DOHH2 (cell line): ENCODE measurements at regions not wholly inside any gene's neighbourhood (a gene's known extent, or its start where the extent isn't known, plus 50 kb on each side); places are given as distances from the start of the nearest gene placed in this dataset.

Experiments
- H3F3A ChIP-seq: fragments of 200-600 bp; sonication (generic), shearing (Covaris generic); 2 replicates; pipeline ENCODE4 v1.6.0; 2016; ENCODE audit warnings: antibody characterized with exemption, mild to moderate bottlenecking; ENCODE audit not compliant: control insufficient read depth, insufficient read depth
- H3K27ac ChIP-seq: fragments of 200-600 bp; sonication (generic); 2 replicates; pipeline ENCODE4 v1.5.1; 2014; ENCODE audit warnings: low read depth, mild to moderate bottlenecking, low read length, moderate library complexity
- H3K27me3 ChIP-seq: fragments of 200-600 bp; sonication (generic); 2 replicates; pipeline ENCODE4 v1.6.1; 2014; ENCODE audit warnings: mild to moderate bottlenecking, low read length, mixed read lengths; ENCODE audit not compliant: control insufficient read depth
- H3K36me3 ChIP-seq: fragments of 200-600 bp; sonication (generic); 2 replicates; pipeline ENCODE4 v1.6.1; 2014; ENCODE audit warnings: mild to moderate bottlenecking, low read length, moderate library complexity, mixed read lengths; ENCODE audit not compliant: control insufficient read depth
- H3K4me1 ChIP-seq: fragments of 200-600 bp; sonication (generic); 2 replicates; pipeline ENCODE4 v1.6.1; 2014; ENCODE audit warnings: mild to moderate bottlenecking, low read length, mixed read lengths; ENCODE audit not compliant: control insufficient read depth
- H3K4me2 ChIP-seq: fragments of 200-600 bp; sonication (generic); 2 replicates; pipeline ENCODE4 v1.6.0; 2014; ENCODE audit warnings: mild to moderate bottlenecking, low read length, moderate library complexity
- H3K4me3 ChIP-seq: fragments of 200-600 bp; sonication (generic); 2 replicates; pipeline ENCODE4 v1.5.1; 2014; ENCODE audit warnings: mild to moderate bottlenecking, low read length, mixed read lengths
- H3K79me2 ChIP-seq: fragments of 200-600 bp; sonication (generic); 2 replicates; pipeline ENCODE4 v1.6.1; 2014; ENCODE audit warnings: mild to moderate bottlenecking, low read length, mixed read lengths; ENCODE audit not compliant: control insufficient read depth
- H3K9me2 ChIP-seq: fragments of 200-600 bp; sonication (generic); replicated peaks from 2 replicates; pipeline ENCODE4 v1.6.1; 2014; ENCODE audit warnings: mild to moderate bottlenecking, low read length, mixed read lengths; ENCODE audit not compliant: control insufficient read depth
- H3K9me3 ChIP-seq: fragments of 200-600 bp; sonication (generic); 2 replicates; pipeline ENCODE4 v1.6.1; 2014; ENCODE audit warnings: antibody characterized with exemption, low read length, mixed read lengths; ENCODE audit not compliant: control insufficient read depth, insufficient read depth
- H4K20me1 ChIP-seq: fragments of 200-600 bp; sonication (generic); 2 replicates; pipeline ENCODE4 v1.6.0; 2014; ENCODE audit warnings: low read depth, mild to moderate bottlenecking, antibody characterized with exemption, low read length, moderate library complexity; ENCODE audit not compliant: control insufficient read depth, insufficient read depth
- EZH2phosphoT487 ChIP-seq: fragments of 200-600 bp; sonication (generic); IDR thresholded peaks from 2 replicates; pipeline ENCODE4 v1.6.1; 2017; ENCODE audit warnings: borderline replicate concordance, mild to moderate bottlenecking, antibody characterized with exemption, low read length, moderate library complexity, mixed read lengths
- TF ChIP-seq, protein P1 (sequence below): fragments of 200-600 bp; sonication (generic); IDR thresholded peaks from one replicate; pipeline ENCODE4 v1.5.1; 2014; ENCODE audit warnings: antibody characterized with exemption, mild to moderate bottlenecking, low read depth, low read length; ENCODE audit not compliant: poor library complexity, severe bottlenecking

DNA sequence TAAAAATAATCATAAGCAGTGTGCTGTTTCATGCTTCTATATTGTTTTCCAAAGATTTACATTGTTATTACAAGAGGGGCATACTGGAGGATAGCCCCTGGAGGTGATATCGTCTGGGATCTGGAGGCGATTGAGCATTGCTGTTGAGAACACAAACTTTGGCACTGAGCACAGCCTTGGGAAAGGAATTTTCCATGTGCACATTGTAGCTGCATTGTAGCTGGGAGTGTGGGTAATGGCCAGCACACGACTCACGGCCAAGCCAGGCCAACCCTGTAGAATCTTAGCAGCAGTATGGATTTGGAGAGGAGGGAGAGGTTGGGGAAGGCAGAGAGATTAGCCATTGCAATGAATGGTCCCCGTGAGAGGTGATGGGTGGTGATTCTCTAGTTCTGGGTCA, 121.9 kb downstream of the SMIM20 start:
- H3K9me2 ChIP-seq: no peaks in the 10 kb centered on the region
- H3K27ac ChIP-seq: no peak overlapping the region
- H3K9me3 ChIP-seq: no peaks in the 10 kb centered on the region
- no peaks in the 10 kb centered on the region for H4K20me1 ChIP-seq
- no peaks in the 10 kb centered on the region for H3K79me2 ChIP-seq
- no peak overlapping the region for H3K4me3 ChIP-seq
- peaks cover 9% of the 10 kb centered on the region; the same call in 1 of the 2 replicates for H3K27me3 ChIP-seq
- H3K36me3 ChIP-seq: no peaks in the 10 kb centered on the region
- no peak overlapping the region for H3K4me2 ChIP-seq
- TF ChIP-seq, protein P1, sequence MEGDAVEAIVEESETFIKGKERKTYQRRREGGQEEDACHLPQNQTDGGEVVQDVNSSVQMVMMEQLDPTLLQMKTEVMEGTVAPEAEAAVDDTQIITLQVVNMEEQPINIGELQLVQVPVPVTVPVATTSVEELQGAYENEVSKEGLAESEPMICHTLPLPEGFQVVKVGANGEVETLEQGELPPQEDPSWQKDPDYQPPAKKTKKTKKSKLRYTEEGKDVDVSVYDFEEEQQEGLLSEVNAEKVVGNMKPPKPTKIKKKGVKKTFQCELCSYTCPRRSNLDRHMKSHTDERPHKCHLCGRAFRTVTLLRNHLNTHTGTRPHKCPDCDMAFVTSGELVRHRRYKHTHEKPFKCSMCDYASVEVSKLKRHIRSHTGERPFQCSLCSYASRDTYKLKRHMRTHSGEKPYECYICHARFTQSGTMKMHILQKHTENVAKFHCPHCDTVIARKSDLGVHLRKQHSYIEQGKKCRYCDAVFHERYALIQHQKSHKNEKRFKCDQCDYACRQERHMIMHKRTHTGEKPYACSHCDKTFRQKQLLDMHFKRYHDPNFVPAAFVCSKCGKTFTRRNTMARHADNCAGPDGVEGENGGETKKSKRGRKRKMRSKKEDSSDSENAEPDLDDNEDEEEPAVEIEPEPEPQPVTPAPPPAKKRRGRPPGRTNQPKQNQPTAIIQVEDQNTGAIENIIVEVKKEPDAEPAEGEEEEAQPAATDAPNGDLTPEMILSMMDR: no peak
- no peak for TF ChIP-seq EZH2phosphoT487
- H3K4me1 ChIP-seq: no peaks in the 10 kb centered on the region
- H3F3A ChIP-seq: no peaks in the 10 kb centered on the region

DNA sequence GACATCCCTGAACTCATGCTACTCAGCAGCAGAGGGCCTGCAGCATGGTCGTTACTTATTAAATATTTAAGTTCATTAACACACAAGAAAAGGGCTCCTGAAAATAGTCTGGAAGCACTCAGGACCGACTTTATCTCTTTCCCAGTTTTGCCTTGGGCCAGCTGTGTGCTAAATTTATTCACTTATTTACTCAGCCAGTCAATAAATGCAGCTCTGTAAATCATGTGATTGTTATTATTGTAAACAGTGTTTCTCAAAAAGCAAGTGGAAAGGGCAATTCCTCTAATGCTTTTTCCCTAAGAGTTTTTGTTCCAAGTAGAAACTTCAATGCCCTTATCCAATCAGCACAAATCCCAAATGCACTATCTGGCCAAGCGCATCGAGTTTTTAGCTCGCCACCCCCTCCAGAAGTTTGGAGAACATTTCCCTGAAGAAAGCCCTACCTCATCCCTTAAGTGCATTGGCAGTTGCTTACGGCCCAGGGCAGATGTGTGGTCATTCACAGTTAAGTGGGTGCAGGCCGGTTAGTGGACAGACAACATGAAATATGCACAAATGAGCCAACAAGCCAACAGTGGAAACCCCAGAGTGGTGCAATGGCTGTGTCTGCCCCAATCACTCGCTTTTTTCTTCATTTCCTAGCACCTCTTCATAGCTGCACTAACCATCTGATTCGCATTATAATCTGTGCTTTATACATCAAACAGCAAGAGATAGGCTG, 125.8 kb downstream of the SMIM20 start:
- H3K79me2 ChIP-seq: no peaks in the 10 kb centered on the region
- no peak for TF ChIP-seq EZH2phosphoT487
- TF ChIP-seq, protein P1: no peak
- no peaks in the 10 kb centered on the region for H3F3A ChIP-seq

DNA sequence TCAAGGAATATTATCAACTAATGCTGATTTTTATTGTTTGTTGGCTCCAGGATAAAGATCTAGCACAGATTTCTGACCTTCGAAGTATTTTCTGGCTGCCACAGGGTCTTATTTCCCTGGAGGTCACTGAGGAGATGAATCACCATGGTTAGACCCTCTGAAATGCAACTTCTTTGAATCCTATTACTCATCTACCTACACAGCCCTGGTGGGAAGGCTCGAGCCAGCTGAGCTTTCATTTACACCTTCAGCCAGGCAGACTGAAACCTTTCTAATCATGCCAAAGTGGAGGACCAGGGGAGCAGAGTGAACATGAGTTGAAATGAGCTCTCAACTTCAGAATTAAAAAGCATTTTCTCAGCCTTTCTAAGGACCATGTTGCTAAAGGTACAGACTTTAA, 130.5 kb downstream of the SMIM20 start:
- TF ChIP-seq, protein P1: no peak
- TF ChIP-seq EZH2phosphoT487: no peak
- Histone ChIP-seq H3K27ac (no peak overlapping the region), H3K9me3 (no peaks in the 10 kb centered on the region), H3K4me3 (no peak overlapping the region), H3K27me3 (peaks cover 31% of the 10 kb centered on the region), H3F3A (no peaks in the 10 kb centered on the region), H3K4me1 (no peaks in the 10 kb centered on the region), H3K79me2 (no peaks in the 10 kb centered on the region), H3K4me2 (no peak overlapping the region), H3K9me2 (no peaks in the 10 kb centered on the region), H3K36me3 (no peaks in the 10 kb centered on the region), H4K20me1 (no peaks in the 10 kb centered on the region)

More for the DNA sequence above, 125.8 kb downstream of the SMIM20 start:
- Histone ChIP-seq H4K20me1 (no peaks in the 10 kb centered on the region), H3K4me2 (no peak overlapping the region), H3K36me3 (no peaks in the 10 kb centered on the region), H3K4me1 (no peaks in the 10 kb centered on the region), H3K9me2 (no peaks in the 10 kb centered on the region), H3K27ac (no peak overlapping the region), H3K27me3 (peaks cover 29% of the 10 kb centered on the region), H3K4me3 (no peak overlapping the region), H3K9me3 (no peaks in the 10 kb centered on the region)

DNA sequence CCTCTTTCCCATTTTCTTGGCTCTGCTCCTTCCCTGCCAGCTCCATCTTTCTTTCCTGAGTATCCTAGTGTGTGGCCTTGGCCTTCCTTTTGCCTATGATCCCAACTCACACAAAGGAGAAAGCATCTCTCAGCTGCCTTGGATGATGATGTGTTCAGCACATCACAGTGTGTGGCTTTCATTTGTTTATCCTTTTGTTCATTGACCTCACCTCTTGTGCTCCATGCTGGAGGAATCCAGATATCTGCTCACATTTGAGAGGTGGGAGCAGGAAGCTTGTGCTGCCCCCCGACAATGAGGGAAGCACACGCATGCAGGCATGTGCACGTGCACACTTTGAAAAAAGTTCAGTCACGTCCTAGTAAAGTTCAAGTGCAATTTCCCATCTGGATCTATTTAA, 131.0 kb downstream of the SMIM20 start:
- Histone ChIP-seq H3K36me3 (no peaks in the 10 kb centered on the region), H3K27me3 (peaks cover 31% of the 10 kb centered on the region), H3K4me3 (no peak overlapping the region), H3K9me3 (no peaks in the 10 kb centered on the region), H3K79me2 (no peaks in the 10 kb centered on the region), H4K20me1 (no peaks in the 10 kb centered on the region), H3K27ac (no peak overlapping the region), H3K4me2 (no peak overlapping the region), H3K4me1 (no peaks in the 10 kb centered on the region), H3K9me2 (no peaks in the 10 kb centered on the region), H3F3A (no peaks in the 10 kb centered on the region)
- TF ChIP-seq, protein P1: no peak
- TF ChIP-seq EZH2phosphoT487: no peak
